Lower leg skin (tissue), 3 donors: ENCODE measurements at regions not wholly inside any gene's neighbourhood (a gene's known extent, or its start where the extent isn't known, plus 50 kb on each side); places are given as distances from the start of the nearest gene placed in this dataset.

Source experiments
- POLR2A ChIP-seq, 2 donors: fragments of 450-650 bp; IDR thresholded peaks; one replicate each; pipeline ENCODE4 v1.6.1; 2016 to 2017; ENCODE audit warnings: antibody characterized with exemption in 2 of 2, mild to moderate bottlenecking in 1 of 2, moderate library complexity in 1 of 2
- TF ChIP-seq, protein P1 (sequence below), 3 donors: fragments of 450-650 bp; IDR thresholded peaks; one replicate each; pipeline ENCODE4 v1.5.1; 2016; ENCODE audit warnings: antibody characterized with exemption in 3 of 3, mild to moderate bottlenecking in 3 of 3, moderate library complexity in 2 of 3

DNA sequence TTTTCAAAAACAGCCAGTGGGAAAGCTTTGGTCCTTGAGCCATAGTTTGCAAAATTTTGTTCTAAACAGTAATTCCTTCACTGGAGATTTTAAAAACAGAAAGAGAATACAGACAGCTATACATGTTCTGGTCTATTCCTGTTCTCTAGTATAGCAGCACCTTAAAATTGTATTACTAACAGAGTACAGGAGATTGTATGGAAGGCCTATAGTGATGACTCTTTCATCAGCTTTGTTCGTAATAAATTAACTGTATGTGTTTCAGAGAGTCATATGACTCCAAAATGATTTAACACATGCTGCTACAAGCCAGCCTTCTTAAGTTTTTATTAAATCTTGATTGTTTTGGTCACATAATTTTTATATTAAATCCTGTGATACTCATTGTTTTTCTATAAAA is 1124.6 kb upstream of the FAM98A start:
- TF ChIP-seq, protein P1, sequence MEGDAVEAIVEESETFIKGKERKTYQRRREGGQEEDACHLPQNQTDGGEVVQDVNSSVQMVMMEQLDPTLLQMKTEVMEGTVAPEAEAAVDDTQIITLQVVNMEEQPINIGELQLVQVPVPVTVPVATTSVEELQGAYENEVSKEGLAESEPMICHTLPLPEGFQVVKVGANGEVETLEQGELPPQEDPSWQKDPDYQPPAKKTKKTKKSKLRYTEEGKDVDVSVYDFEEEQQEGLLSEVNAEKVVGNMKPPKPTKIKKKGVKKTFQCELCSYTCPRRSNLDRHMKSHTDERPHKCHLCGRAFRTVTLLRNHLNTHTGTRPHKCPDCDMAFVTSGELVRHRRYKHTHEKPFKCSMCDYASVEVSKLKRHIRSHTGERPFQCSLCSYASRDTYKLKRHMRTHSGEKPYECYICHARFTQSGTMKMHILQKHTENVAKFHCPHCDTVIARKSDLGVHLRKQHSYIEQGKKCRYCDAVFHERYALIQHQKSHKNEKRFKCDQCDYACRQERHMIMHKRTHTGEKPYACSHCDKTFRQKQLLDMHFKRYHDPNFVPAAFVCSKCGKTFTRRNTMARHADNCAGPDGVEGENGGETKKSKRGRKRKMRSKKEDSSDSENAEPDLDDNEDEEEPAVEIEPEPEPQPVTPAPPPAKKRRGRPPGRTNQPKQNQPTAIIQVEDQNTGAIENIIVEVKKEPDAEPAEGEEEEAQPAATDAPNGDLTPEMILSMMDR (IDR thresholded peaks at IDR 0.05), result no peak
- no peak for TF ChIP-seq POLR2A (IDR thresholded peaks at IDR 0.05)
